Upper lobe of right lung (tissue), 1 donor: ENCODE measurements at regions not wholly inside any gene's neighbourhood (a gene's known extent, or its start where the extent isn't known, plus 50 kb on each side); places are given as distances from the start of the nearest gene placed in this dataset.

Source experiments
- ATAC-seq: fragments of 200-7000 bp; cut with Tn5 transposase; one replicate; pipeline ENCODE4 v1.9.1; 2020; ENCODE audit warnings: mild to moderate bottlenecking, moderate library complexity
- DNase-seq: peaks from one replicate; pipeline ENCODE4 v3.0.0-alpha.2; 2020
- H3K27ac ChIP-seq: fragments of 200-600 bp; one replicate; pipeline ENCODE4 v1.8.0; 2022
- H3K27me3 ChIP-seq: fragments of 200-600 bp; one replicate; pipeline ENCODE4 v1.8.0; 2022; ENCODE audit warnings: mild to moderate bottlenecking
- H3K36me3 ChIP-seq: fragments of 200-600 bp; one replicate; pipeline ENCODE4 v1.8.0; 2022
- H3K4me1 ChIP-seq: fragments of 200-600 bp; one replicate; pipeline ENCODE4 v1.8.0; 2022
- H3K4me3 ChIP-seq: fragments of 200-600 bp; one replicate; pipeline ENCODE4 v1.8.0; 2022; ENCODE audit warnings: mild to moderate bottlenecking
- H3K9me3 ChIP-seq: fragments of 200-600 bp; one replicate; pipeline ENCODE4 v1.8.0; 2022
- intact Hi-C: fragments of 100-400 bp; cut with DNase I; formaldehyde crosslinking; loops from one replicate; pipeline ENCODE4 v1.11.0; 2022
- TF ChIP-seq, protein P1 (sequence below): fragments of 200-600 bp; IDR thresholded peaks from one replicate; pipeline ENCODE4 v1.8.0; 2022; ENCODE audit warnings: antibody characterized with exemption
- donor health status: DM: no; HTN: yes; CAD: no; lungs with severe emphysema.

DNA sequence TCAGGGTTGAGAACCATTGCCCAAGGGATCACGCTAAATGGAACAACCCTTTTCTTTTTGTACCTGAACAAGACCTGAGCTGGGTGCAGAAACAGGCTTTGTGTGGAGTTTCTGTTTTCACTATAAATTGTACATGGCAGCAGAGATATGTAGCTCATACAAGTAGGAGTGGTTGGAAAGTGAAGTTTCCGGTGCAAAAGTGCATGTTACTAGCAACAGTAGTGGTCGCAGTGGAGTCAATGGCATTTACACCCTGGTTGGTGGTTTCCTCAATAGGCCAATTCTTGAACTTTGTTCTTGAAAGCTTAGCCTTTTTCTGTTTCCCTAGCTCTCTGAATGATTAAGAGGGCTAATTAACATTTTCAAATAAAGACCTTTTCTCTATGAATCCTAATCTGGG is 170.7 kb downstream of the NEBL start:
- no peak overlapping the region for H3K4me3 ChIP-seq
- intact Hi-C loops, result no loop called here
- ATAC-seq (no peak), DNase-seq (no peak)
- no peaks in the 10 kb centered on the region for H3K9me3 ChIP-seq
- no peaks in the 10 kb centered on the region for H3K4me1 ChIP-seq
- H3K27ac ChIP-seq, result no peak overlapping the region
- H3K36me3 ChIP-seq, result no peaks in the 10 kb centered on the region
- H3K27me3 ChIP-seq, result no peaks in the 10 kb centered on the region
- TF ChIP-seq, protein P1, sequence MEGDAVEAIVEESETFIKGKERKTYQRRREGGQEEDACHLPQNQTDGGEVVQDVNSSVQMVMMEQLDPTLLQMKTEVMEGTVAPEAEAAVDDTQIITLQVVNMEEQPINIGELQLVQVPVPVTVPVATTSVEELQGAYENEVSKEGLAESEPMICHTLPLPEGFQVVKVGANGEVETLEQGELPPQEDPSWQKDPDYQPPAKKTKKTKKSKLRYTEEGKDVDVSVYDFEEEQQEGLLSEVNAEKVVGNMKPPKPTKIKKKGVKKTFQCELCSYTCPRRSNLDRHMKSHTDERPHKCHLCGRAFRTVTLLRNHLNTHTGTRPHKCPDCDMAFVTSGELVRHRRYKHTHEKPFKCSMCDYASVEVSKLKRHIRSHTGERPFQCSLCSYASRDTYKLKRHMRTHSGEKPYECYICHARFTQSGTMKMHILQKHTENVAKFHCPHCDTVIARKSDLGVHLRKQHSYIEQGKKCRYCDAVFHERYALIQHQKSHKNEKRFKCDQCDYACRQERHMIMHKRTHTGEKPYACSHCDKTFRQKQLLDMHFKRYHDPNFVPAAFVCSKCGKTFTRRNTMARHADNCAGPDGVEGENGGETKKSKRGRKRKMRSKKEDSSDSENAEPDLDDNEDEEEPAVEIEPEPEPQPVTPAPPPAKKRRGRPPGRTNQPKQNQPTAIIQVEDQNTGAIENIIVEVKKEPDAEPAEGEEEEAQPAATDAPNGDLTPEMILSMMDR, result no peak

DNA sequence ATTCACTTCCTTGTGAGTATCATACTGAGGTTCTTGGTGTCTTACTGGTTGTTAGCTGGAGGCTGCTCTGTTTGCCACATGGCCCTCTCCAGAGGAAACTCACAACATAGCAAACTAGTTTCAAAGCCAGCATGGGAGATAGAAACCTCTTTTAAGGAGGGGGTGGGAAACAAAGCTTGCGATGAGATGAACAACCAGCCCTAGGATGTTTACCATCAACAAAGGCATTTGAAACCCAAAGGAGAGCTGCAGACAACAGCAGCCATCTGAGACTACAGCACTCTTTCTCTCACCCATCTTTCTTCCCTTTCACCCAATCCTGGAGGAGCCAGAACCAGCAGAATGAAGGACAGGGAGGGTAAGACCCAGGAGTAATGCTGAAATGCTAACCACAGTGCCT is 182.1 kb downstream of the NEBL start:
- no peaks in the 10 kb centered on the region for H3K9me3 ChIP-seq
- H3K27me3 ChIP-seq, result no peaks in the 10 kb centered on the region
- no peaks in the 10 kb centered on the region for H3K4me1 ChIP-seq
- intact Hi-C loops, result no loop called here
- no peak overlapping the region for H3K4me3 ChIP-seq
- ATAC-seq (no peak), DNase-seq (no peak)
- H3K27ac ChIP-seq, result no peak overlapping the region
- H3K36me3 ChIP-seq, result no peaks in the 10 kb centered on the region
- TF ChIP-seq, protein P1, result no peak

DNA sequence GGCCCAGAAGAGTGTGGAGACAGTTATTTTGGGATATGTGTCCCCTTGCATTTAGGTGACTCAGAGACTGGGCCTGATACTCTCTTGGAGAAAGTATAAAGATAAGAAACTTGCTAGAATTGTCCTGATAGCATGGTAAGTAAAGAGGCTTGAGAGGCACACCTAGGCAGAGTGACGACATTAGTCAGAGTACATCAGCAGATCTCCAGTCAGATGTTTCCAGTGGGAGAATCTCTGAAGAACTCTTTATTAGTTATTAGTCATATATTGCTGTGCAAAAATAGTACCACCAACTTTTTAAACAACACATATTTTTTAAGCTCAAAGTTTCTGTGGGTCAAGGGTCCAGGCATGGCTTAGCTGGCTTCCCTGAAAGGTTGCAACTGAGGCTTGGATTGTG is 182.6 kb downstream of the NEBL start:
- H3K4me1 ChIP-seq, result no peaks in the 10 kb centered on the region
- ATAC-seq, result no peak
- TF ChIP-seq, protein P1, result no peak

DNA sequence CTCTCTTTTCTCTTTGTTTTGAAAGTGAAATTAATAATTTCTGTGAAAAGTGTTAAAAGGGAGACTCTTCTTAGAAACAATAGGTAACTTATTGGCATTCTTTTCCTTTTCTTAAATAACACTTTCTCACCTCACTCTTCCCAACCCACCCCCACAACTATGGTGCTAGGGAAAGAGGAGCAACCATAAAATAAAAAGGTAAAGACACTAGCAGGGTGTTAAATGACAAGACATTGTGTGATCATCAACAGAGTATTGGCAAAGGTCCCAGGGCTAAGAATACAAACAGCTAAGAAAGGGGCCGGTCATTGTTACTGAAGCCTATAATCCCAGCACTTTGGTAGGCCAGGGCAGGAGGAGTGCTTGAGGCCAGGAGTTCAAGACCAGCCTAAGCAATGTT is 183.7 kb downstream of the NEBL start:
- ATAC-seq (no peak), DNase-seq (no peak)
- no peaks in the 10 kb centered on the region for H3K36me3 ChIP-seq
- H3K27me3 ChIP-seq, result no peaks in the 10 kb centered on the region
- H3K4me1 ChIP-seq, result no peaks in the 10 kb centered on the region
- no peak overlapping the region for H3K27ac ChIP-seq
- no peak overlapping the region for H3K4me3 ChIP-seq
- H3K9me3 ChIP-seq, result no peaks in the 10 kb centered on the region
- intact Hi-C loops, result no loop called here
- TF ChIP-seq, protein P1, result no peak

More for the DNA sequence above, 182.6 kb downstream of the NEBL start:
- Histone ChIP-seq H3K27me3 (no peaks in the 10 kb centered on the region), H3K27ac (no peak overlapping the region), H3K4me3 (no peak overlapping the region), H3K9me3 (no peaks in the 10 kb centered on the region), H3K36me3 (no peaks in the 10 kb centered on the region)
- intact Hi-C loops, result no loop called here
- no peak for DNase-seq

DNA sequence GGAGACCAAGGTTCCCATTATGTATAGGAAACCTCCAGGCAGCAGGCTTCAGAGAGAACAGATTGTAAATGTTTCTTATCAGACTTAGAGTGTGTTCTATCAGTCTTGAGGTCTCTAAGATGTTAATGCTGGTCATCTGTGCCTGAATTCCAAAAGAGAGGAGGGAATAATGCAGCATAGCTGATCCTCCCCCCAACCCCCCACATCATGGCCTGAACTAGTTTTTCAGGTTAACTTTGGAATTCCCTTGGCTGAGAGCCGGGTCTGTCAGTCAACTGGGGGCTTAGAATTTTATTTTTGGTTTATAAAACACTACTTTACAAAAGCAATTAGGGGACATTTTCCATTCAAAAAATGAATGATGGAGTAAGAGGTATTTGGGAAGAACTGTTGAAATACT is 184.3 kb downstream of the NEBL start:
- no peak overlapping the region for H3K27ac ChIP-seq
- intact Hi-C loops, result no loop called here
- H3K36me3 ChIP-seq, result no peaks in the 10 kb centered on the region
- no peak overlapping the region for H3K4me3 ChIP-seq
- TF ChIP-seq, protein P1, result no peak
- H3K4me1 ChIP-seq, result no peaks in the 10 kb centered on the region
- no peaks in the 10 kb centered on the region for H3K27me3 ChIP-seq
- ATAC-seq, result no peak
- H3K9me3 ChIP-seq, result no peaks in the 10 kb centered on the region
- no peak for DNase-seq

DNA sequence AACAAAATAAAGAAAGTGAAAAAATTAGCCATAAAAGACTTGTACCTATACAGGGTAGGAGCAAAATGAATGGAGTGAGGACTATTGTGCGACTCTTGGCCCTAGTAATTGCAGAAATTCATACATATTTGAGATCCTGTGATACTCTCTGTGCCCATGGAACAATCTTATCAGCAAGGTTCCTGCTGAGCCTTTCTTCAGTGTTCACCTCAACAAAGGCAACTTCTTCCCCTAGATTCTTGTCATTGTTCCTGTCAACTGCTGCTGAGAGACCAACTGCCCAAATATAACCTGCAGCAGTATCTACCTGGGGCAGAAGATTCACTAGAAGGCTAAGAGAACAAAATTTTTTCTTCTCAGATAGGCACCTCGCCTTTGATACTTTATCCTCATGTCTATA is 187.4 kb downstream of the NEBL start:
- DNase-seq (no peak), ATAC-seq (no peak)

More for the DNA sequence above, 187.4 kb downstream of the NEBL start:
- Histone ChIP-seq H3K27me3 (no peaks in the 10 kb centered on the region), H3K36me3 (no peaks in the 10 kb centered on the region), H3K4me1 (no peaks in the 10 kb centered on the region), H3K9me3 (no peaks in the 10 kb centered on the region), H3K4me3 (no peak overlapping the region), H3K27ac (no peak overlapping the region)
- TF ChIP-seq, protein P1, result no peak
- intact Hi-C loops, result no loop called here
